HG03066 (cell line): ENCODE measurements at regions not wholly inside any gene's neighbourhood (a gene's known extent, or its start where the extent isn't known, plus 50 kb on each side); places are given as distances from the start of the nearest gene placed in this dataset.

Experiments used
- ATAC-seq: cut with Tn5 transposase; IDR thresholded peaks from one replicate; pipeline ENCODE4 v1.9.1; 2021; ENCODE audit warnings: low read depth; ENCODE audit not compliant: unreplicated experiment

- no peak for ATAC-seq
These were observed 128.0 kb downstream of the KIF20B start for GRCh38 chr10:89829262-89829886.

- no peak for ATAC-seq
These were observed 128.5 kb downstream of the KIF20B start for GRCh38 chr10:89829887-89830269.

GRCh38 chr10:89830624-89831023 lies 129.2 kb downstream of the KIF20B start:
- no peak for ATAC-seq

- ATAC-seq = no peak
These were observed 135.4 kb downstream of the KIF20B start for GRCh38 chr10:89836840-89837164.

GRCh38 chr10:89837165-89838043 lies 136.0 kb downstream of the KIF20B start:
- ATAC-seq = peak; percentile 51

- ATAC-seq = no peak
These were observed 136.7 kb downstream of the KIF20B start for GRCh38 chr10:89838044-89838615.

- no peak for ATAC-seq
These were observed 144.3 kb downstream of the KIF20B start for GRCh38 chr10:89845541-89846280.

- no peak for ATAC-seq
These were observed 144.9 kb downstream of the KIF20B start for GRCh38 chr10:89846281-89846630.

- no peak for ATAC-seq
These were observed 145.4 kb downstream of the KIF20B start for GRCh38 chr10:89846786-89847185.

GRCh38 chr10:89852872-89853271 lies 151.5 kb downstream of the KIF20B start:
- ATAC-seq = no peak

- no peak for ATAC-seq
These were observed 152.4 kb downstream of the KIF20B start for GRCh38 chr10:89853781-89854191.

- no peak for ATAC-seq
These were observed 156.1 kb downstream of the KIF20B start for GRCh38 chr10:89857431-89858042.

GRCh38 chr10:89861199-89861573 lies 159.8 kb downstream of the KIF20B start:
- ATAC-seq = no peak

- no peak for ATAC-seq
These were observed 160.4 kb downstream of the KIF20B start for GRCh38 chr10:89861584-89862301.

GRCh38 chr10:89867964-89868363 lies 166.6 kb downstream of the KIF20B start:
- ATAC-seq = no peak

- no peak for ATAC-seq
These were observed 167.8 kb downstream of the KIF20B start for GRCh38 chr10:89869180-89869579.

- no peak for ATAC-seq
These were observed 168.3 kb downstream of the KIF20B start for GRCh38 chr10:89869592-89870156.

- no peak for ATAC-seq
These were observed 169.5 kb downstream of the KIF20B start for GRCh38 chr10:89870936-89871335.

- peak; percentile 78 for ATAC-seq
These were observed 171.7 kb downstream of the KIF20B start for GRCh38 chr10:89873055-89873454.

- no peak for ATAC-seq
These were observed 174.2 kb downstream of the KIF20B start for GRCh38 chr10:89875557-89875956.
